HCT116 (cell line): ENCODE measurements at regions not wholly inside any gene's neighbourhood (a gene's known extent, or its start where the extent isn't known, plus 50 kb on each side); places are given as distances from the start of the nearest gene placed in this dataset.

Source experiments
- ATAC-seq: fragments of 200-7000 bp; cut with Tn5 transposase; 2 replicates; pipeline ENCODE4 v1.9.1; 2020; ENCODE audit warnings: mild to moderate bottlenecking, moderate library complexity
- BruUV-seq: library from RNA; stranded (reverse); fragments of 400-500 nt; replicated peaks from 2 replicates; lab custom pipeline; 2021; lab: Mats Ljungman, UMichigan
- CTCF ChIA-PET: fragments of 300-600 bp; sonication (Branson Sonifier 250); formaldehyde crosslinking; loops from one replicate; lab custom pipeline; 2021; ENCODE audit warnings: antibody characterized with exemption; lab: Charles Lee
- POLR2A ChIA-PET: fragments of 300-600, 350-600 bp; sonication (Branson Sonifier 250); formaldehyde crosslinking; loops from one replicate; lab custom pipeline; 2021; ENCODE audit warnings: antibody characterized with exemption; lab: Charles Lee
- RAD21 ChIA-PET, 2 experiments: fragments of 300-600 bp; sonication (Branson Sonifier 250); formaldehyde crosslinking; loops; one replicate each; lab custom pipeline; 2023; ENCODE audit warnings: low total read pairs in 2 of 2; ENCODE audit not compliant: uncharacterized antibody in 2 of 2, unreplicated experiment in 2 of 2, low non-redundant PET in 1 of 2; lab: Charles Lee
- DNase-seq: peaks from one replicate; pipeline ENCODE4 v3.0.0-alpha.2; 2010; ENCODE audit warnings: low read depth, low spot score
- H2AFZ ChIP-seq: fragments of 200-600 bp; shearing (Covaris generic), sonication (generic); 2 replicates; pipeline ENCODE4 v1.6.1; 2017; ENCODE audit warnings: low read depth, mixed run types, mixed read lengths, antibody characterized with exemption, low read length; ENCODE audit not compliant: poor library complexity, severe bottlenecking
- H3K27ac ChIP-seq: 2 replicates; pipeline ENCODE4 v1.5.1; 2012; ENCODE audit warnings: low read depth, low read length
- H3K27me3 ChIP-seq: fragments of 200-600 bp; sonication (generic); 2 replicates; pipeline ENCODE4 v1.6.1; 2016; ENCODE audit warnings: mixed run types, low read length, mixed read lengths; ENCODE audit not compliant: insufficient read depth
- H3K36me3 ChIP-seq, 2 experiments: fragments of 200-500 bp in 1 of 2; fragments of 200-600 bp in 1 of 2; sonication (Bioruptor generic) in 1 of 2; sonication (generic) in 1 of 2; 2 replicates each; pipeline versions ENCODE4 v1.5.1 to v1.6.1; 2014 to 2016; ENCODE audit warnings: low read length in 2 of 2, inconsistent platforms in 1 of 2, mixed read lengths in 1 of 2, mixed run types in 1 of 2; ENCODE audit not compliant: insufficient read depth in 2 of 2, control insufficient read depth in 1 of 2
- H3K4me1 ChIP-seq, 2 experiments: fragments of 200-600 bp in 1 of 2; sonication (generic) in 1 of 2; 2 replicates each; pipeline versions ENCODE4 v1.5.1 to v1.6.1; 2012 to 2017; ENCODE audit warnings: low read length in 2 of 2, inconsistent platforms in 1 of 2, mild to moderate bottlenecking in 1 of 2, mixed read lengths in 1 of 2, mixed run types in 1 of 2, moderate library complexity in 1 of 2; ENCODE audit not compliant: insufficient read depth in 2 of 2, control insufficient read depth in 1 of 2
- H3K4me2 ChIP-seq: fragments of 200-600 bp; sonication (generic); 2 replicates; pipeline ENCODE4 v1.6.1; 2017; ENCODE audit warnings: mixed run types, low read length, mixed read lengths
- H3K4me3 ChIP-seq, 2 experiments: fragments of 200-600 bp in 1 of 2; sonication (generic) in 1 of 2; replicated peaks in 1 of 2; 2 replicates each; pipeline ENCODE4 v1.5.1; 2011 to 2016; ENCODE audit warnings: low read length in 2 of 2, control low read depth in 1 of 2, low read depth in 1 of 2, mild to moderate bottlenecking in 1 of 2, mixed read lengths in 1 of 2, mixed run types in 1 of 2
- H3K79me2 ChIP-seq: fragments of 200-600 bp; sonication (generic); 2 replicates; pipeline ENCODE4 v1.6.1; 2017; ENCODE audit warnings: mild to moderate bottlenecking, mixed run types, low read length, moderate library complexity, mixed read lengths; ENCODE audit not compliant: insufficient read depth
- H3K9ac ChIP-seq: fragments of 200-600 bp; sonication (generic); 2 replicates; pipeline ENCODE4 v1.6.1; 2016; ENCODE audit warnings: low read length, mixed read lengths
- H3K9me2 ChIP-seq: fragments of 200-600 bp; sonication (generic), shearing (Covaris generic); 2 replicates; pipeline ENCODE4 v1.6.1; 2017; ENCODE audit warnings: mixed run types, mild to moderate bottlenecking, moderate library complexity; ENCODE audit not compliant: insufficient read depth
- H3K9me3 ChIP-seq, 2 experiments: fragments of 200-500 bp in 1 of 2; fragments of 200-600 bp in 1 of 2; sonication (Bioruptor generic) in 1 of 2; sonication (generic) in 1 of 2; 2 replicates each; pipeline ENCODE4 v1.6.1; 2014 to 2017; ENCODE audit warnings: low read length in 2 of 2, mixed read lengths in 2 of 2, inconsistent platforms in 1 of 2, low read depth in 1 of 2, mild to moderate bottlenecking in 1 of 2, mixed run types in 1 of 2, moderate library complexity in 1 of 2; ENCODE audit not compliant: control insufficient read depth in 1 of 2, insufficient read depth in 1 of 2
- H4K20me1 ChIP-seq: fragments of 200-600 bp; sonication (generic), shearing (Covaris generic); 2 replicates; pipeline ENCODE4 v1.6.1; 2017; ENCODE audit warnings: mixed run types, mild to moderate bottlenecking, moderate library complexity; ENCODE audit not compliant: insufficient read depth
- CBX3 ChIP-seq: IDR thresholded peaks from 2 replicates; pipeline ENCODE4 v1.6.1; 2012; ENCODE audit warnings: low read depth
- CEBPB ChIP-seq: IDR thresholded peaks from 2 replicates; pipeline ENCODE4 v1.6.1; 2012; ENCODE audit warnings: low read depth
- CTCF ChIP-seq, 3 experiments: fragments of 200-600 bp in 1 of 3; sonication (generic) in 1 of 3; IDR thresholded peaks in 2 of 3; conservative IDR thresholded peaks in 1 of 3; 2 replicates each; pipeline ENCODE4 v1.5.1; 2012 to 2017; ENCODE audit warnings: low read depth in 2 of 3, low read length in 2 of 3, antibody characterized with exemption in 1 of 3, borderline replicate concordance in 1 of 3, control low read depth in 1 of 3, mild to moderate bottlenecking in 1 of 3, mixed read lengths in 1 of 3, mixed run types in 1 of 3, moderate library complexity in 1 of 3; ENCODE audit not compliant: insufficient read depth in 1 of 3
- ELF1 ChIP-seq: IDR thresholded peaks from 2 replicates; pipeline ENCODE4 v1.6.1; 2012; ENCODE audit warnings: low read depth, borderline replicate concordance
- EZH2 ChIP-seq: fragments of 200-600 bp; sonication (generic); IDR thresholded peaks from 2 replicates; pipeline ENCODE4 v1.6.1; 2017; ENCODE audit warnings: antibody characterized with exemption, mixed run types
- EZH2phosphoT487 ChIP-seq: fragments of 200-600 bp; IDR thresholded peaks from 2 replicates; pipeline ENCODE4 v1.6.1; 2018; ENCODE audit warnings: antibody characterized with exemption, borderline replicate concordance
- FOSL1 ChIP-seq: IDR thresholded peaks from 2 replicates; pipeline ENCODE4 v1.6.1; 2012; ENCODE audit warnings: low read depth
- POLR2AphosphoS5 ChIP-seq: IDR thresholded peaks from 2 replicates; pipeline ENCODE4 v1.6.1; 2011; ENCODE audit warnings: mild to moderate bottlenecking, low read depth, low read length, moderate library complexity
- REST ChIP-seq: IDR thresholded peaks from 2 replicates; pipeline ENCODE4 v1.6.1; 2012; ENCODE audit warnings: low read depth
- SP1 ChIP-seq: IDR thresholded peaks from 2 replicates; pipeline ENCODE4 v1.6.1; 2012; ENCODE audit warnings: low read depth
- SRF ChIP-seq: IDR thresholded peaks from 2 replicates; pipeline ENCODE4 v1.6.1; 2012; ENCODE audit warnings: low read depth
- ZFX ChIP-seq: fragments of 450-650 bp; IDR thresholded peaks from 2 replicates; pipeline ENCODE4 v1.6.1; 2017
- intact Hi-C: fragments of 100-400 bp; cut with micrococcal nuclease; formaldehyde crosslinking; loops from 2 replicates; pipeline ENCODE4 v1.10.0; 2022

- Histone ChIP-seq H2AFZ (no peak overlapping the region), H3K4me2 (no peak overlapping the region), H3K4me3 (no peak overlapping the region), H3K4me1 (no peaks in the 10 kb centered on the region), H3K27ac (no peak overlapping the region), H3K9me2 (no peaks in the 10 kb centered on the region), H3K79me2 (no peaks in the 10 kb centered on the region), H4K20me1 (no peaks in the 10 kb centered on the region), H3K9me3 (no peaks in the 10 kb centered on the region), H3K27me3 (peaks cover 39% of the 10 kb centered on the region), H3K36me3 (no peaks in the 10 kb centered on the region), H3K9ac (no peak overlapping the region)
- CTCF ChIA-PET = no interaction called here
- no peak for DNase-seq
- intact Hi-C loops = no loop called here
- POLR2A ChIA-PET = no interaction called here
- no TSS peak for BruUV-seq
- TF ChIP-seq SP1 (no peak), EZH2 (no peak), FOSL1 (no peak), EZH2phosphoT487 (no peak), CEBPB (no peak), CTCF (IDR thresholded peaks at IDR 0.05 in 2 of 3, conservative IDR thresholded peaks at IDR 0.05 in 1 of 3; ENCODE audit: borderline replicate concordance in 1 of 3, insufficient read depth in 1 of 3, low read depth in 2 of 3, low read length in 2 of 3) (no peak), SRF (no peak), ELF1 (no peak), POLR2AphosphoS5 (no peak), REST (no peak), ZFX (no peak), CBX3 (no peak)
- no peak for ATAC-seq
- RAD21 ChIA-PET = no interaction called here
Measured at GRCh38 chr2:163455815-163456214, 280.0 kb downstream of the FIGN start.
